OCI-M2 (cell line): ENCODE measurements at regions not wholly inside any gene's neighbourhood (a gene's known extent, or its start where the extent isn't known, plus 50 kb on each side); places are given as distances from the start of the nearest gene placed in this dataset.

Source experiments
- DNase-seq: peaks from one replicate; lab custom pipeline; 2025; ENCODE audit not compliant: unreplicated experiment; lab: John Stamatoyannopoulos, UW

DNA sequence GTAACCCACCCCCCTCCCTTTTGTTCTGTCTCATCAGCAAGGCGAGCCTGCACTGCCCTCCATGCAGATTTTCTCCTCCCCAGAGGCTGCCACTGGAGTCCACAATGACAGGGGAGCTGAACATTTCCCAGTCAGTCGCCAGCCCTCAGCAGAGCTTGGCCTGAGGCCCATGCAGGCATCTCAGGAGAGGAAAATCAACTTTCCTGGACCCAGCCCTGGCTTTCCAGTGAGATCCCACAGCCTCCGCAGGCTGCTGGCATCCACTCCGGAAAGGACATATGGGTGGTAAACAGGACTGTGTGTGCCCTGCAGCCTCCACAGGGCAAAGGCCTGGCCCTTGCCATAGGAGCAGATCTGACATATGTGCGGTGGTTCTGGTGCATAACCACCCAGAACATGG is 253.8 kb downstream of the TNS1 start:
- no peak for DNase-seq

- no peak for DNase-seq
Measured at GRCh38 chr2:217746808-217747207, 256.0 kb downstream of the TNS1 start.

DNA sequence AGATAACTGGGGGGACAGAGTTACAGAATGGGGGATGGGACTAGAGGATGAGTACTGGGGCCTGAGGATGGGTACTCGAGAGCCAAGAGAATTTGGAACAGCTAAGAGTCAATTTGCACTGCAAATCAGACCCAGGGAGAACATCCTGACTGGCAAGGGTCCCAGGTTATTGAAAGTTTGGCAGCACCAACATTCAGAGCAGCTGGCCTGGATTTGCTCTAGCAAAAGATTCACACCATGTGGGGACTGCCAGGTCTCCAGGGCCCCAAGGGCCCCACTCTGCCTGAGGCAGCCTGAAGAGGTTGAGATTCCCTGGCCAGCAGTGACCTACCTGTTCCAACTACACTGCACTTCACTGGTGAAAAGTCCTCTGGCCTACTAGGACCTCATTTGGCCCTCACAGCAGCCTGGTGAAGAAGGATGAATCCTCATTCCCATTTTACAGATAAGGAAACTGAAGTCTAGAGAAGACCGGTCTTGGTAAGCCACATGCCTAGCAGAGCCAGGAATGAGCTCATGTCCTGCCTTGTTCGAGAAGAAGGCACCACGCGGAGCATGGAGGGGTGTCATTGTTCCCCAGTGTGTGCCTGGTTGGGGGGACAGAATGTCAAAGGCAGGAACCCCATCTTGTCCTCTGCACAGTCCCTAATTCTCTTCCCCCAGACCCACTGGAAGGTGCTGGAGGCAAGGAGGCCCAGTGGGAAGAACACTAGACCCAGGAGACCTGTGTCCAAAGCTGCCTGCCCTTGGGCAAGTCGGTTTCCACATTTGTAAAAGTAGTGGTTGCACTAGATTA is 258.6 kb downstream of the TNS1 start:
- DNase-seq, result no peak

GRCh38 chr2:217743407-217743806 is 259.4 kb downstream of the TNS1 start:
- DNase-seq, result no peak

DNA sequence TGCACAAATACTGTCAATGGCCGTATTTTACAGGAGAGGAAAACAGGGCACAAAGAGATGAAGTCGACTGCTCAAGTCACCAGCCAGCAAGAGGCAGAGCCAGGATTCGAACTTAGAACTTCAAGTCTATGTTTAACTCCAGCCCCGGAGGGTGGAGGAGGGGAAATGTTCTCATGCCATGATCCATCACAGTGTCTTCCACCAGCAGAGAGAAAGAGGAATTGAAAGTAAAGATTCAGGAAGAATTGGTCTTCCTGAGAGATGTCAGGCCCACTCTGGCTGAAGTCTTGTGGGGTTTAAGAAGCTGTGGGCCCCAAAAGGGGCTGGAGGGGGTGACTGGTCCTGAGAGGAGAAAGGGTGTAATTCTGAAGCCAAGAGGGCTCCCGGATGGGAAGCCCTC is 260.0 kb downstream of the TNS1 start:
- DNase-seq, result no peak

DNA sequence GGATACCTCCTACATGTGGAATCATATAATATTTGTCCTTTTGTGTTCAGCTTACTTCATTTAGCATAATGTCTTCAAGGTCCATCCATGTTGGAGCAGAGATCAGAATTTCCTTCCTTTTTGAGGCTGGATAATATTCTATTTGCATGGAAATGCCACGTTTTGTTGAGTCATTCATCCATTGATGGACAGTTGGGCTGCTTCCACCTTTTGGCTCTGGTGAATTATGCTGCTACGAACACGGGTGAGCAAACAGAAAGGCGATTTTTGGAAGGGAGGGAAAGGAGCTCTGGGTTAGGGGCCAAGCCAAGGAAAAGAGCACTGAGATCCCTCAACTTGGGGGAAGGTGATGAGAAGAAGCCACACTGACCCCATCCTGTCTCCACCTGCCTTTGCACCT is 260.5 kb downstream of the TNS1 start:
- DNase-seq, result no peak

DNA sequence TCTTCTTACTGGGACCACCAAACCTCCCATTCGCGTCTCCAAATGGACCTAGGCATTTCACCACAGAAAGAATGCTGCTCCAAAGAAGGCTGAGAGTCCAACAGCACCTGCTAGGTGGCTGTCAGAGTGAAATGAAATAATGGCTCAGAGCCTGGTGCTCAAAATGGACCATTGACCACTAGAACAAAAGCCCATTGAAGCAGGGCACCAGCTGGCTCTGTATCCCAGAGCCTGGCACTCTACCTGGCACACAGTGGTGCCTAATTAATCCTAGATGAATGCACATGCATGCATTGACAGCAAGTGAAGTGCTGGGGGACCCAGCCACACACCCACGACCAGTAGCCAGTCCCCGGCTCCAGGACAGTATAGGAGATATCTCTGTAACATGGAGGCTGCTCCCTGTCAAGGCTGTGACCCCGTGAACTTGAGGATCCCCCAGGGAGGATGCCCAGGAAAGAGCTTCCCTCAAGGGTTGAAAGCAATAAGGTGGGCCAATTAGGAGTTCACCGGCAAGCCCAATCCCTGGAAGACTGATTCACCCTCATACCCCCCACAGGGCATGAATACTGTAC is 261.3 kb downstream of the TNS1 start:
- DNase-seq, result no peak

- no peak for DNase-seq
Measured at GRCh38 chr2:217740756-217741155, 262.0 kb downstream of the TNS1 start.

DNA sequence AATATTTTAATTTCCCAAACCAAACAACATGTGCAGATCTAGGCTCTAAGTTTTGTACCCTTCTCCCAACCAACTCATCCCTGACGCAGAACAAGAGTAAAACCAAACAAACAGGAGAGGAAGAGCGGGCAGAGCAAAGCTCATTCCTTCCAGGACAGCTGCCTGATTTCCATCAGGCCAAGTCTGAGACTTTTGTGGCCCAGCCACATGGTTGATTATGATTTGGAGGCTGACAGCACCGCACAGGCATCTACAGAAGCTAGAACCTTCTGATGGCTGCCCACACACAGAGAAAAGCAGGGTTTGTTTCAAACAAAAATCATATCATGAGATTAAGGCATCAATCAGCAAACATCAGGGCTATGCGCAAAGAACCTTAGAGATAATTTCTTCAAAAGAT is 262.6 kb downstream of the TNS1 start:
- DNase-seq, result no peak

- DNase-seq, result no peak
Measured at GRCh38 chr2:217739741-217740140, 263.1 kb downstream of the TNS1 start.

GRCh38 chr2:217738061-217738460 is 264.7 kb downstream of the TNS1 start:
- DNase-seq, result no peak

DNA sequence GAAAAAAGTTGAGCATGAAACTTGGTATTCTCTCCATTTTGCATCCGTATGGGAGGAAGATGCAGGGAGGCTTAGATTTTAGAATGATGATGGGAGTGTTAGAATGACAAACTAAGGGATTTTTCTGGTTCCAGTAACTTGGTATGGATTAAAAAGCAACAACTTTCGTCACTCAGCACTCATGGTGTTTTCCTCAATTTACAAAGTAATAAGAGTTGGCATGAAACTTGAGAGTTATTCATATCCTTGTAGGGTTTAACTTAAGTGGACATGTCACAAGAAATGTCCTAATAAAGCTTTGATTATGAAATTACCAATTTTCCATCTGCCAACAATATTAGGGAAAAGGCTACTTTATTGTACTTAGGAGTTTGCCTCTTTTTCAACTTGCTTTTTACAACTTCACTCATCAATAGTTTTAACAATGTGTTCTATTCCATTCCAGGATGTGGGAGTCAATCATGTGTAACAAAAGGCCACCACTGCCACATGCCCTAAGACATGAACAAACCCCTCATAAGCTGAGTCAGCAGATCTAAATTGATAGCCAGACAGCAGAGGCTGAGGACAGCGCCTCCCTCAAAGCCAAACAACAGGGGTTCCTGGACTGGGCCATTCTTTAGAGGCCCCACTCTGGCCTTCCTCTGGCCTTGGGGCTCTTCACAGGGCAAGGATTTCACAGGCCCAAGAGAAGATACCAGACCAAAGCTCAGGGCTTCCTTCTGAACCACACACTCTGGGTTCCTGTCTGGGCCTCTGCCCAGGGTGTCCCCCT is 265.8 kb downstream of the TNS1 start:
- DNase-seq, result no peak

DNA sequence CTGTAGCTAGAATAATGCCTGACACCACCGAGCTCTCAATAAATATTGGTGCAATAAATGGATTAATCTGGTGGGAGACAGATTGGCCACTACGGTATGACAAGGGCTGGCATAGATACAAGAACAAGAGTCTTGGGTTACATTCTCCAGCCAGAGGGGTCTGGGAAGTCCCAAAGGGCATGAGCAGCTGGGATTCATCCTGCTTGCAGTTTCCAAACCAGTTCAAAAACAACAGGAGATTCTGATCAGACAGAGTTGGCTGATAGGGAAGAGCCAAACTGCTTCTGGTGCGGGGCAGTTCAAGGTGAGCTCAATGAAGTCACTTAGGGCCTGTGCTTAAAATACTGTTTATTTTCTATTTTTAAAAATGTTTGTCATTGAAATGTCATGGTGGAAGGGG is 266.9 kb downstream of the TNS1 start:
- no peak for DNase-seq

GRCh38 chr2:217735034-217735433 is 267.8 kb downstream of the TNS1 start:
- DNase-seq, result no peak

GRCh38 chr2:217733461-217733860 is 269.3 kb downstream of the TNS1 start:
- DNase-seq, result no peak

DNA sequence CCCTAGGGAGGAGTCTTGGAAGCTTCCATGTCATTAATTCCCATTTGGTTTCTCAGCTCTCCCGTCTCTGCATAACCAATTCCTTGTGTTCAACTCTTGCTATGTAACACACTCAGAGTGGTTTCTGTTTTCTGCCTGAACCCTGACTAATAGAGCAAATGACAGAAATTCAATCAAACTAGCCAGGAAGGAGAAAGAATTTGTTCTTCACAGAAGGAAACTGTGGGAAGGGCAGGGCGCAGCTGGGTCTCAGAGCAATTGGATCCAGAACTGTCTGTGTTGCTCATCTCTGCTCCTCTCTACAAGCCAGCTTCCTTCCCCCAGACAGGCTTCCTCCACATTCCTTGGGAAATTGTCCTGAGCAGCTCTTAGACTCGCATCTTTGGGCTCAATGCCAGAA is 269.8 kb downstream of the TNS1 start:
- DNase-seq, result no peak

DNA sequence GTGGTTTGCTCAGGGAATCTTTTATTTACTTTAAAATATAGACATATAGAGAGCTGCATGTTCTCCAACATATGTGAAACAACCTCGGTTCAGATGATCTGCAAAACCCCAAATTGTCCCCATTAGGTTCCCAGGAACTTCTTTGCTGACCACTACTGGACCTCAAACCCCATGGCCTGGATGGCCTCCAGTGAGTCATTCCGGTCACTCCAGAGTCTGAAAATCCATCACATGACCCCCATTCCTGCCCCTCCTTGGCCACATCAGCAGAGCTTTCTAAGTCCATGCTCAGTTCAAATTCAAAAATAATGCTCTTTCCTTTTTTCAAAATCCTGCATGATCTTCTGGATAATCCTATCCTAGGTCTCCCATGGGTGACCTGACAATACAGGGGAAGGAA is 271.0 kb downstream of the TNS1 start:
- no peak for DNase-seq

- DNase-seq, result no peak
Measured at GRCh38 chr2:217729421-217730053, 273.3 kb downstream of the TNS1 start.

DNA sequence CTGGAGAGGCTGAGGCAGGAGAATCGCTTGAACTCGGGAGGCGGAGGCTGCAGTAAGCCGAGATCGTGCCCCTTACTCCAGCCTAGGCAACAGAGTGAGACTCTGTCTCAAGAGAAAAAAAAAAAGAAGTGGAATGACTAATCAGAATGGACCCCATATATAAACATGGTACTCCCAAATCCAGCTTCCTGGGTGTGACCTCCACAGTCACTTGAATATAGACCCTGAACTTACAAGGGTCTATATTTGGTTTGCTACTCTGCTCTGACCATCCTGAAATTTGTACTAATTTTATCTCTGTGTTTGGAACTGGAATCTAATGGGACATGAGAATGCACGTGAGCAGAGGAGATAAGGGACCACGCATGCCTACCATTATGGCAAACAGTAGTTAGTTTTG is 275.0 kb downstream of the TNS1 start:
- no peak for DNase-seq

DNA sequence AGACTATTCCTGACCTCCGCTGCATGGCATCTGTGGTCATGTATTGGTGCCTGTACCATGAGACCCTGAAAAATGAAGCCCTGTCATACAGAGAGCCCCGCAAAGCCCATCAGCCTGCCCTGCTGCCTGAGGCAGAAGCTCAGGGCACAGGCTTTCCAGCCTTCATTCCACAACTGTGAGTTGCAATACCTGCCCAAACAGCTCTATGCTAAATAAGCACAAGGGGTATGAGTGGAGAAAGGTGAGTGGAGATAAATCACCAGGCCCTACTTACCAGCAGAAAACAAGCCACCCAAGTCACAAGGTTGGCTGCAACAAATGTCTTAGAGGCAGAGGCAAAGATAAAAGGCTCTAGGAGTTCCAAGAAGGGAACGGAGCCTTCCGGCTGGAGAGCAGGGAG is 277.4 kb downstream of the TNS1 start:
- no peak for DNase-seq

GRCh38 chr2:217724471-217724870 is 278.3 kb downstream of the TNS1 start:
- DNase-seq, result no peak

DNA sequence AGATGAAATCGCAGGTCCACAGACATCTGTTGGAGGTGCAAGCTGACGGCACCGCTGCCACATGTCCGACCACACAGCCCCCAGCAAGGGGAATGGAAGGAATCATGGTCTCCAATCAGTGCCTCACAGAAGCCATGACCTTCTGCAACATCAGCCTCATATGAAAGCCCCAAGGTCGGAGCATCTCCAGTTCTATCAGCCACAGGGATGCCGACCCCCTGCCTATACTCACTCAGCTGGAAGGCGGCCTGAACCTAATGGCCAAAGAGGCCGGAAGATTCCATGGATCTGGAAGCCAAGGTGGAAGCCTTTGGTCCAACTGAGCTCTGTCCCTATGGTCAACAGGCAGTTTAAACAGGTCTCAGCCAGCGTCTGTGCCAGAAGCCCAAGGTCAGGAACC is 278.8 kb downstream of the TNS1 start:
- DNase-seq, result no peak
